Prostate gland (tissue), 2 donors: ENCODE measurements at regions not wholly inside any gene's neighbourhood (a gene's known extent, or its start where the extent isn't known, plus 50 kb on each side); places are given as distances from the start of the nearest gene placed in this dataset.

Experiments used
- POLR2A ChIP-seq: fragments of 450-650 bp; IDR thresholded peaks from one replicate; pipeline ENCODE4 v1.6.1; 2016; ENCODE audit warnings: antibody characterized with exemption, mild to moderate bottlenecking
- POLR2AphosphoS5 ChIP-seq: sonication (generic); formaldehyde crosslinking; IDR thresholded peaks from one replicate; pipeline ENCODE4 v1.6.1; 2017; ENCODE audit warnings: antibody characterized with exemption
- TF ChIP-seq, protein P1 (sequence below), 4 experiments: fragments of 200-600 bp in 2 of 4; fragments of 450-650 bp in 2 of 4; sonication (generic) in 2 of 4; IDR thresholded peaks; 1 replicate in 3 of 4; 2 replicates in 1 of 4; pipeline ENCODE4 v1.5.1; 2016 to 2019; ENCODE audit warnings: antibody characterized with exemption in 4 of 4, mild to moderate bottlenecking in 2 of 4, moderate library complexity in 2 of 4

- no peak for TF ChIP-seq POLR2AphosphoS5
- TF ChIP-seq, protein P1, sequence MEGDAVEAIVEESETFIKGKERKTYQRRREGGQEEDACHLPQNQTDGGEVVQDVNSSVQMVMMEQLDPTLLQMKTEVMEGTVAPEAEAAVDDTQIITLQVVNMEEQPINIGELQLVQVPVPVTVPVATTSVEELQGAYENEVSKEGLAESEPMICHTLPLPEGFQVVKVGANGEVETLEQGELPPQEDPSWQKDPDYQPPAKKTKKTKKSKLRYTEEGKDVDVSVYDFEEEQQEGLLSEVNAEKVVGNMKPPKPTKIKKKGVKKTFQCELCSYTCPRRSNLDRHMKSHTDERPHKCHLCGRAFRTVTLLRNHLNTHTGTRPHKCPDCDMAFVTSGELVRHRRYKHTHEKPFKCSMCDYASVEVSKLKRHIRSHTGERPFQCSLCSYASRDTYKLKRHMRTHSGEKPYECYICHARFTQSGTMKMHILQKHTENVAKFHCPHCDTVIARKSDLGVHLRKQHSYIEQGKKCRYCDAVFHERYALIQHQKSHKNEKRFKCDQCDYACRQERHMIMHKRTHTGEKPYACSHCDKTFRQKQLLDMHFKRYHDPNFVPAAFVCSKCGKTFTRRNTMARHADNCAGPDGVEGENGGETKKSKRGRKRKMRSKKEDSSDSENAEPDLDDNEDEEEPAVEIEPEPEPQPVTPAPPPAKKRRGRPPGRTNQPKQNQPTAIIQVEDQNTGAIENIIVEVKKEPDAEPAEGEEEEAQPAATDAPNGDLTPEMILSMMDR (IDR thresholded peaks at IDR 0.05): no peak
- no peak for TF ChIP-seq POLR2A
Measured at GRCh38 chr2:10964052-10964790, 52.5 kb downstream of the KCNF1 start.
